ENCODE measurements at regions not wholly inside any gene's neighbourhood (a gene's known extent, or its start where the extent isn't known, plus 50 kb on each side); places are given as distances from the start of the nearest gene placed in this dataset.
"Not testable (repeated sequence)": the region's sequence is repeated elsewhere in the genome, so short reads cannot be mapped to it uniquely, and the experiment has no call there.

DNA sequence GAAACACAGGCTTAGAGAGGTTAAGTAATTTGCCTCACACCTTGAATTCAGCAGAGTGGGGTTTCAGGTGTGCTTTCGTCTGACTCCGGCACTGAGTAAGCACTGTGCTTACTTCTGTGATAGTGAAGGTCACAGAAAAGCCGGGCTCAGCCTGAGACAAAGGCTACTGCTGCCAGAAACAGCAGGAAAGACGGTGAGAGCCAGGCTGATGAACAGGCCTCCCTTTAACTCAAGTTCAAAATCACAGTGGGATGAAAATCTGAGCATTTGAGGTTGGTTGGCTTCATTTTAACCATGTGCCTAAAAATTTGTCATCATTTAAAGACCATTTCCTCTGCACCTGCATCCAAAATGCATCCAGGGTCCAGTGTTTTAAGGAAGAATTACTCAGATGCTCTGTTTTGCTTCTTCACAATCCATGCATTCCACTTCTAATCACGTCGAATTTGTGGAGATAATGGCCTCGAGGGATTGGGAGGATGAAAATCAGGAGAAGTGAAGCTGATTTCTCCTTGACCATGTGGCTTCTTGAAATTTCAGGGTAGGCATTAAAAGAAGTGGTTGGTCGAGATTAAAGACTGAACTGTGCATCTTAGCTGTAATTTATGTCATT, 121.2 kb upstream of the LNX1 start:
- FAIRE-seq = no peak

GRCh38 chr4:53711926-53712325, 120.6 kb upstream of the LNX1 start:
- FAIRE-seq = no peak

DNA sequence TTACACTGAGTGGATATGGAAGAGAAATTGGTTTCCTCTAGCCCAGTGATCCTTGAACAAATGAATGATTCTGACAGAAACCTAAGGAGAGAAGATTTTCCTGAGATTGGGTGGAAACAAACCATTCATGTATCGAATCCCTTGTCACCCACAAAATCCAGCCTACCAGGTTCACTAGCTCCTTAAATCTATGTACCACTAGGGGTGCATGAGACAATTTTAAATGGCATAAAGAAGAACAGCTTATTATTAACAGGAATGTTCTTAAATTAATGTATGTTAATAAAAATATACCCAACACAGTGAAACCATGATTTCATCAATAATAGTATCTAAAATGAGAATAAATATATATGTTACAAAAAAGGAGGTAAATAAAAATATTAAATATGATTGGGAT, 118.4 kb upstream of the LNX1 start:
- no peak for FAIRE-seq

DNA sequence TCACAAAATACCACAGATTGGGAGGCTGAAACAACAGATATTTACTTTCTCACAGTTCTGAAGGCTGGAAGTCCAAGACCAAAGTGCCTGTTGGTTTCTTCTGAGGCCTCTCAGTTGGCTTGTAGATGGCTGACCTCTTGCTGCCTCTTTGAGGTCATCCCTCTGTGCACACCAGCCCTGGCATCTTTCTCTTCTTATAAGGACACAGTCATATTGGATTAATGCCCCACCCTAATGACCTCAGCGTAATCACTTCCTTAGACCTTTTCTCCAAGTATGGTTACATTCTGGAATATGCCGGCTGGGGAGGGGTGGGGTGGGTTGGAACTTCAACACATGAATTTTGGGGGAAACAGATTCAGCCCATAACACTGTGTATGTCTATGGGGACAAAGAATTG, 116.2 kb upstream of the LNX1 start:
- no peak for FAIRE-seq

DNA sequence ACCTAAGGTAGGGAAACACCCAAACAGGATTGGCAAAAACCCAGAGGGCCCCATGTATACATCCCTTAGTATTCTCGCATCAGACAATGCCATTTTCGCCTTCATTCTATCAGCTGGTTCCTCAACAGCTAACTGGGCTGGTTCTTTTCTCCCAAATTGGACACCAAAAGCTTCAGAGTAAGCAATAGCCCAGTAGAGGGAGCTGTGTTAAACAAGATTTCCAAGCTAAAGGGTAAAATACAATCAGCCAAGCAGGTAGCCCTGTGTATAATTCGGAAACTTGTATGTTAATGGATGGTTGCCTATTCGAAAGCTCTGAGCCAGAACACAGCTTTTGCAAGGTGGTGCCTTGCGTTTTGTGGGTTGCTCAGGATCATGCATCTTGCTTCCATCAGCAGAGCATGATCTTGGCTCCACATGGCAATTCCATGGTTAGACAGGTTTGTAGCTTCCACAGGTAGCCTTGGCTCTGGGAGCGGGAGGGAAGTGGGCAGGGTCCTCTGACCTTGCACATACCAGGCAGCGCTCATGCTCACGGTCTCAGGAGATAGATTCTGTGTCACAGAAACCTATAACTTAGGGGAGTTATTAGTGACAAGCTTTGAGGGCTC, 115.2 kb upstream of the LNX1 start:
- FAIRE-seq = peak; percentile 41

DNA sequence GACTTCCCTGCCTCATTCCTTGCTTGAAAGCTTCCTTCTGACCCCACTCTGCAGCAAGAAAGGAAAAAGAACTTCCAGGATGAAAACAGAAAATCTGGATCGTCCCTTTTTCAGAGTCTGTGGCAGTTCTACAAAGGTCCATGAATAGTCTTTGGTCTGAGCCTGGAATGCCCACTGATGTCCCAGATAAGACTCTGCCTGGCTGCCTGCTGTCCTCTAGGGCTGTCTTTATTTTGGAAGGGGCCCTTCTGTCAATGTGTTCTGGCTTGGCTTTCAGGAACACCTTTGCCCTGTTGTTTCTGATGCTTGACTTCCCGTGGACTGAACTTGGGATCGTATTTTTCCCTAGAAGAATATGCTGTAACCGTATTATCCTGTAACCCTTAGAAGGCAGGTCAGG, 114.7 kb upstream of the LNX1 start:
- FAIRE-seq = no peak

- FAIRE-seq = no peak
Measured at GRCh38 chr4:53705151-53705764, 114.0 kb upstream of the LNX1 start.

- FAIRE-seq = no peak
Measured at GRCh38 chr4:53704329-53704728, 113.0 kb upstream of the LNX1 start.

- no peak for FAIRE-seq
Measured at GRCh38 chr4:53703267-53703655, 112.0 kb upstream of the LNX1 start.

DNA sequence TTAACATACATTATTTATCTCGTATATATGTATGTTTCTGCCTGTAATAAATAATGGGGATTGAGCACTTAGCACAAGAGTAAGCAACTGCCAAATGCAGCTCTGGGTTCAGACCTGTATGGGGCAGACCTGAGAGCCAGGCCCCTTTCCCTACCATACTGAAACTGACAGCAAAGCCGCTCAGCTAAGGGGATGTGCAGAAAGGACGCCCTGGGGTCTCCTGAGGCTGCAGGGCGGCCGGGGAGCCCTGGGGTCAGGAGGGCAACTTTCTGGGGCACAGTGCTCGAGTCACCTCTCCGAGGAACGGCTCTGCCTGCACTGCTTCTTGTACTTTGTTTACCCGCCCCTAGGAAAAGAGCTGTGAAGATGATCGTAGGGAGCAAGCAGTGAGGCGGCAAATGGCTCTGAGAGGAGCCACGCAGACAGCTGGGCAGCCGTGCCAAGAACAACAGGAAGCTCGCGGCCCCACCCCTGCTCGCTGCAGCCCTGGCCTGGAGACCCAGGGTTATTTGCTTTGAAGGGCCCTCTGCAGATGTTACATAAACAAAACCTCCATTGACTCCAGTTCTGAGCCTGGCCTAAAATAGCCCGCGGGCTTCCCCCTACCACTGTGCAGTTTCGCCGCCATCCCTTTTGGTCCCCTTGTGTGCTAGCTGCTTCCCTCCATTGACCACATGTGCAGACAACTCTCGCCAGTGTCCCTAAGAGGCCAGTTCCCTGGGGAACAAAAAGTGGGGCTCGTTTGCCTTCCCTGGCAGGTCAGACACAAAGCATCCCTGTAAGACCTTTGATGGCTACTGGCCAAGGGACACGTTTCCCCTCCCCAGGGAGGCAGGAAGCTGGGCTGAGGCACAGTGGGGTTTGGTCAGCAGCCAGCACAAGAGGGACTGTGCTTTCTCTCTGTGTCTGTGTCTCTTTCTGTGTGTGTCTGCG, 111.3 kb upstream of the LNX1 start:
- FAIRE-seq = no peak

- not testable (repeated sequence) for FAIRE-seq
Measured at GRCh38 chr4:53701260-53701659, 110.0 kb upstream of the LNX1 start.

GRCh38 chr4:53699310-53699709, 108.0 kb upstream of the LNX1 start:
- FAIRE-seq = not testable (repeated sequence)

- FAIRE-seq = no peak
Measured at GRCh38 chr4:53697016-53697685, 105.9 kb upstream of the LNX1 start.

DNA sequence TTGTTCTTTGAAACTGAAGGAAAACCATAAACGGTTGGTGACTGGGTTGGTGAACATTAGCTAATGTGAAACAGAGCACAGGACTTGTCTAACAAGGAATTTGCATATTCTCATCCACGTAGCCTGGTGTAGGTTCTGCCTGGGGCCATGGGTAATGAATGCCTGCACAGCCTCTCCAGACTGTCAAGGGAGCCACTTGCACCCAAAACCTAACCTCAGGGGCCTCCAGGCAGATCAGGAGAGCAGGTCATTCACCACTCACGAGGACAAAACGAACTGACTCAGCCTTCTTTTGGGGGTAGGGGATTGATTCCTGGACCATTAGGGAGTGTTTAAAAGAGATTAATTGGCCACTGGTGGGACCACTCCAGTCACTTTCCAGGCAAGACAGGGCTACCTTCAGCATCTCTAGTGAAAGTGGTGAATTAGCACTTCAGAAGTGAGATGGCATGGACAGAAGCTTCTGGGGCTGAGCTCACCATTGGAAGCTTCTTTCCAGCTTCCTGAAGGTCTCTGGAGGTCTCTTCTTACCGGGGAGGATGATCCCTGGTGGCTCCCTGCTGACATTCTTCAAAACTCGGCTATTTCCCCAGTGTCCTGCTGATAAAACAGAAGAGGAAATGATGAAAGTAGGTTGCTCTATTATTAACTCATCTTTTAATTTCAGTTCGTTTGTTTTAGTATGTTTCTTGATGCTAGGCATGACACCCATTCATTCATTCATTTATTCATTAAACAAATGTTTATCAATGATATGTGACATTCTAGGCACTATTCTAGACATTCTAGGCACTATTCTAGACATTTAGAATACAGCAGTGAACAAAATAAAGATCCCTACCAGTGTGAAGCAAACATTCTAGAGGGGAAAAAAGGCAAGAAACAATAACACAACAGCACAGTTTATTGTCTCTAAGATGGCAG, 104.5 kb upstream of the LNX1 start:
- FAIRE-seq = no peak

- no peak for FAIRE-seq
Measured at GRCh38 chr4:53694666-53695065, 103.4 kb upstream of the LNX1 start.

DNA sequence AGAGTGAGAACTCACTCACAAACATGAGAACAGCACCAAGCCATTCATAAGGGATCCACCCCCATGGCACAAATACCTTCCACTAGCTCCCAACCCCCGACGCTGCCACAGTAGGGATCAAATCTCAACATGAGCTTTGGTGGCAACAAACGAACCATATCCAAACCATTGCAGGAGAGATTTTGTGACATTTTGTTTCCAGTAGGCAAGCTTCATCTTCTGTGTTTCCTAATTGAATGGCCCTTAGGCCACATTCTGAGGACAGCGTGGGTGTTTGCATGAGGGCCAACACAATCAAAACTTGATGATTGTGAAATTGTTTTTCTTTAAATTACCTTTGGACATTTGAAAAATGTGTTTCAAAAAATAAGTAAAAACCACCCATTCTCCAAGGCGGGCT, 102.6 kb upstream of the LNX1 start:
- FAIRE-seq = no peak

GRCh38 chr4:53693408-53693807, 102.1 kb upstream of the LNX1 start:
- no peak for FAIRE-seq

DNA sequence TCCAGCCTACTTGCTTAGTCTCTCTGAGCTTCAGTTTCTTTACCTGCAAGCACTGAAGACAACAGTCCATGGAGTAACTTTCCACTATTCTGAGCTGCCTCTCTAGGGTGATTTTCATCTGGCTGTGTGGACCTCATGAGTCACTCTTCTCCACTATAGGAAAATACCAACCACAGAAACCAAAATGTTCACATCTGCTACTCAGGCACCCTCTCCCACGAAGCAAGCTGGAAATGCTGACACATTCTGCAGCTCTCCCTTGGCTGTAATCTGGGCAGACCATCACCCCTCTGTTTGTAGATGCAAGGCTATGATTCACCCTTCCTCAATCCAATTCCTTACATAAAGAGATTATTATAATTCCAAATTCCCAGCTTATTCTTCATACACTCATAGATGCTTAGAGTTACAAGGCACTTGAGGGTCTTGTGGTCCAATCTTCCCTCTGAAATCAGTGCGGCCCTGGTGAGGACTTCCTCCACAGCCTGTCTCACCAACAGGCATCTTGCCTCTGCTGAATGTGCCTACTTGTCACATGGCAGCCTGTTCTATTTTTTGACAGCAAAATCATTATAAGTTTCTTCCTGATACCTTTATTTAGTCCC, 97.0 kb upstream of the LNX1 start:
- no peak for FAIRE-seq

- FAIRE-seq = no peak
Measured at GRCh38 chr4:53686521-53686920, 95.2 kb upstream of the LNX1 start.

- FAIRE-seq = no peak
Measured at GRCh38 chr4:53684136-53685130, 93.1 kb upstream of the LNX1 start.
